Karpas-422 (cell line): ENCODE measurements at regions not wholly inside any gene's neighbourhood (a gene's known extent, or its start where the extent isn't known, plus 50 kb on each side); places are given as distances from the start of the nearest gene placed in this dataset.

Experiments used
- DNase-seq: peaks from one replicate; pipeline ENCODE4 v3.0.0-alpha.2; 2015
- H2AFZ ChIP-seq: fragments of 200-600 bp; sonication (generic); 2 replicates; pipeline ENCODE4 v1.6.1; 2014; ENCODE audit warnings: antibody characterized with exemption, low read length, mixed read lengths
- H3K27ac ChIP-seq: fragments of 200-600 bp; sonication (generic); 2 replicates; pipeline ENCODE4 v1.5.1; 2014; ENCODE audit warnings: mild to moderate bottlenecking, low read length, moderate library complexity
- H3K27me3 ChIP-seq: fragments of 200-600 bp; sonication (generic); 2 replicates; pipeline ENCODE4 v1.6.1; 2014; ENCODE audit warnings: low read length, mixed read lengths
- H3K36me3 ChIP-seq: fragments of 200-600 bp; sonication (generic); 2 replicates; pipeline ENCODE4 v1.6.1; 2014; ENCODE audit warnings: low read length, mixed read lengths; ENCODE audit not compliant: insufficient read depth
- H3K4me1 ChIP-seq: fragments of 200-600 bp; sonication (generic); 2 replicates; pipeline ENCODE4 v1.6.1; 2014; ENCODE audit warnings: mild to moderate bottlenecking, low read length, mixed read lengths
- H3K4me2 ChIP-seq: fragments of 200-600 bp; sonication (generic); 2 replicates; pipeline ENCODE4 v1.6.1; 2014; ENCODE audit warnings: low read length, low read depth, mild to moderate bottlenecking; ENCODE audit not compliant: poor library complexity, severe bottlenecking
- H3K4me3 ChIP-seq: fragments of 200-600 bp; sonication (generic); 2 replicates; pipeline ENCODE4 v1.5.1; 2014; ENCODE audit warnings: mild to moderate bottlenecking, antibody characterized with exemption, low read length, mixed read lengths
- H3K79me2 ChIP-seq: fragments of 200-600 bp; sonication (generic); 2 replicates; pipeline ENCODE4 v1.6.1; 2014; ENCODE audit warnings: mild to moderate bottlenecking, low read length, mixed read lengths
- H3K9ac ChIP-seq: fragments of 200-600 bp; sonication (generic); 2 replicates; pipeline ENCODE4 v1.6.0; 2014; ENCODE audit warnings: low read length
- H3K9me2 ChIP-seq: fragments of 200-600 bp; sonication (generic), shearing (Covaris generic); replicated peaks from 2 replicates; pipeline ENCODE4 v1.6.0; 2014; ENCODE audit warnings: mild to moderate bottlenecking, low read length, moderate library complexity; ENCODE audit not compliant: insufficient read depth
- H3K9me3 ChIP-seq: fragments of 300-700, 200-600 bp; sonication (generic); 2 replicates; pipeline ENCODE4 v1.6.1; 2014; ENCODE audit warnings: low read length, mixed read lengths
- H4K20me1 ChIP-seq: fragments of 200-600 bp; sonication (generic); 2 replicates; pipeline ENCODE4 v1.6.1; 2014; ENCODE audit warnings: mild to moderate bottlenecking, antibody characterized with exemption, low read length, low read depth; ENCODE audit not compliant: insufficient read depth

DNA sequence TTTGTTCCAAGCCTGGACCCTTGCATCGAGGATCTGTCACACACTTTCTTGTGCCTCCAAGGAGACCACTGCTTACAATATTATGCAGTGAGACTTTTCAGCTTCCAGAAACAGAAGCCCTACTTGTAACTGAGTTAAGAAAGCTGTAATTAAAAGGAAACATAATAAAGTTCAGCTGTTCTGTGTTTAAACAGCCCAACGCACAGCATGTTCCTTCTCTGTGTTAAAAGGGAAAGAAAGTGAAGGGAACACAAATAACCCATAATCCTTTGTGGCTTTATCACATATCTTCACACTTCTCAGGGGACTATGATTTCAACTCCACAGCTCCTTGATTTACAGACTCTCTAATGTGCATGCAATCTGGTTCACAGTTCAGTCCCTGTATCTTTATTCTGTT lies 200.3 kb upstream of the MTNR1B start:
- no peaks in the 10 kb centered on the region for H3K27me3 ChIP-seq
- no peaks in the 10 kb centered on the region for H3K79me2 ChIP-seq

DNA sequence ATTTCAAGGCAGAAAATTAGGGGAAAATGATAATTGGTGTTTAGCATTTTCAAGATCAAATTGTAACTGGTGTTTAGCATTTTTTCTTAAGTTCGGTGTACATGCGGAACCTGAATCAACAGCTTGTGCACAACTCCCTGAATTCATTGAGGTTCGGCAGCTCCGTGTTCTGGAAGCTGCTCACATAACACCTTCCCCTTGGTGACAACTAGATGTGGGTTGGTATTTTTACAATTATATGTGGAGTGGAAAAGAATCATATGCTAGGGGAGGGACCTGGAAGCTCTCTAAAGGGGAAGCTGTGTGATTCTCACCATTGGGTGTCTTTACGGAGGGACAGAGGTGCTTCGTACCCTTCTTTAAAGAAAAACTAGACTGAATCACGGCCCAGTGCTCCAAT lies 199.0 kb upstream of the MTNR1B start:
- no peaks in the 10 kb centered on the region for H3K9me3 ChIP-seq
- H3K4me1 ChIP-seq = peaks cover 29% of the 10 kb centered on the region
- H3K4me3 ChIP-seq = no peak overlapping the region
- H3K9me2 ChIP-seq = no peaks in the 10 kb centered on the region
- no peaks in the 10 kb centered on the region for H3K79me2 ChIP-seq
- H3K4me2 ChIP-seq = no peak overlapping the region
- no peaks in the 10 kb centered on the region for H3K36me3 ChIP-seq
- no peak overlapping the region for H2AFZ ChIP-seq
- H3K27ac ChIP-seq = no peak overlapping the region
- no peaks in the 10 kb centered on the region for H3K27me3 ChIP-seq
- no peak overlapping the region for H3K9ac ChIP-seq
- H4K20me1 ChIP-seq = no peaks in the 10 kb centered on the region
- no peak for DNase-seq

More for the DNA sequence above, 200.3 kb upstream of the MTNR1B start:
- Histone ChIP-seq H3K27ac (peak overlapping the region; percentile 3), H4K20me1 (no peaks in the 10 kb centered on the region), H3K4me1 (peaks cover 31% of the 10 kb centered on the region), H3K9ac (no peak overlapping the region), H3K9me2 (no peaks in the 10 kb centered on the region), H2AFZ (no peak overlapping the region), H3K9me3 (no peaks in the 10 kb centered on the region), H3K36me3 (no peaks in the 10 kb centered on the region), H3K4me2 (no peak overlapping the region), H3K4me3 (no peak overlapping the region)
- no peak for DNase-seq

DNA sequence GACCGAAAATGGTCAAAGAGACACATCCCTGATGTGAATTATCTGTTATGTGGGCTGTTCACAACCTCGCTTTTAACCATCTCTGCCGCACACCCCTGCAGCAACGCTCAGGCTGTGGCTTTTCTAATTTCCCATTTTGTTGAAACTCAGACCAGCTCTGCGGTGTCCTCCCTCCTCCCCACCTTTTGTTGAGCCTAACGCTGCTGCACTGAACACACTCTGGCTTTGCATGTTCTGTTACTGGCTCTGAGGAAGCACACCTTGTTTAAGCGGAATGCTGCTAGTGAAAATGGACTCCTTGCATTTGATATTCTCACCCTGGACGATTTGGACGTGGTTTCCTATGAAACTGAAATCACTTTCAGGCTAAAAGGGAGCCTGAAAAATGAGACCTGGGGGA lies 198.5 kb upstream of the MTNR1B start:
- H4K20me1 ChIP-seq = no peaks in the 10 kb centered on the region
- H3K79me2 ChIP-seq = no peaks in the 10 kb centered on the region
- H3K4me1 ChIP-seq = peaks cover 29% of the 10 kb centered on the region
- H3K9me2 ChIP-seq = no peaks in the 10 kb centered on the region
- H3K27me3 ChIP-seq = no peaks in the 10 kb centered on the region
- H3K9me3 ChIP-seq = no peaks in the 10 kb centered on the region
- no peak overlapping the region for H2AFZ ChIP-seq
- H3K4me2 ChIP-seq = no peak overlapping the region
- H3K9ac ChIP-seq = no peak overlapping the region
- H3K4me3 ChIP-seq = no peak overlapping the region
- no peak for DNase-seq
- no peaks in the 10 kb centered on the region for H3K36me3 ChIP-seq
- no peak overlapping the region for H3K27ac ChIP-seq

DNA sequence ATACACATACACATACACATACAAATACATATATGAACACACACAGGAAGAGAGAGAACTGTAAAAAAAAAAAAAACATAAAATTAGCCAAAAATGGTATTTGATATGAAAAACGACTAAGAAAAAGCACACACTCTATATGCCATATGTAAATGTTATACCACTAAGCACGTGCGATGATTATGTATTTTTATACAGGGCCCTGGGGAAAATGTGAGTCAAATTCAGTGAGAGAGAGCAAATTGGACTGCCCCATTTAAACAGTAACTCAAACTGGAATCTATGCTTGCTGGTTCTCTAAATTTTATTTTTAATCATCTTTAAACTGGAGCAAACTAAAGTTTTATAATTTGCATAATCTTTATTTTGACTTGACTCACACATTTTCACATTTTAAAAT lies 197.8 kb upstream of the MTNR1B start:
- no peak overlapping the region for H2AFZ ChIP-seq
- no peak overlapping the region for H3K27ac ChIP-seq
- no peak overlapping the region for H3K9ac ChIP-seq
- H3K9me2 ChIP-seq = no peaks in the 10 kb centered on the region
- H3K9me3 ChIP-seq = no peaks in the 10 kb centered on the region
- peak; percentile 65 for DNase-seq
- no peaks in the 10 kb centered on the region for H3K79me2 ChIP-seq
- no peak overlapping the region for H3K4me3 ChIP-seq
- H3K36me3 ChIP-seq = no peaks in the 10 kb centered on the region
- H3K4me2 ChIP-seq = peak overlapping the region; percentile 1
- peaks cover 29% of the 10 kb centered on the region for H3K4me1 ChIP-seq
- no peaks in the 10 kb centered on the region for H4K20me1 ChIP-seq
- H3K27me3 ChIP-seq = no peaks in the 10 kb centered on the region

DNA sequence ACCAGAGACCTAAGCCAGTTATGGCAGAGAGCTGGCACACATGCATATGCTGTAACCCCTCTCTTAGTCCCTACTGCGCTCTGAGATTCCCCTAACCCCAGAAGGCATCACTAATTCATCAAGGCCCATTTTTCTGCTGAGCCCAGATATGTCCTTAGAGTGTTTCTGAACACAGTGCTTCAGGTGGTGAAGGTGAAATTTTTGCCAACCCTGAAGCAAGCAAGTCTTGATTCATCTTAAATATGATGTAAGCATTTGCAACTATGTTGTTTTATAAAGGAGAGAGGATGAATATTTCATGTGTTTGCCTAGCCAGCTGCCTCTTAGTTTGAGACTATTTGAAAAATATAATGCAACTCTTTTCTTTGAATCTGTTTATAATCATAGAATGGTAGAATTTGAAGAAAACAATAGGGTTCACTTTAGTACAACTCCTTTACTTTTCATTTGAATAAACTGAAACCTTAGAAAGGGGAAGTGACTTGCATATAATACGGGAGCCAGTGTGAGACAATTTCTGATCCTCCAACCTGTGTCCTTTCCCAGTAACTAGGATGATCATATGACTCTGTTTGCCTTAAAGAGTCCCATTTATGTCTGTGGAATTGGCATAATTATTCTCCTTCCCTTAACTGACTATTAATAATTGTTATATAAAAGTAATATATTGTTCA lies 194.3 kb upstream of the MTNR1B start:
- Histone ChIP-seq H3K27ac (no peak overlapping the region), H3K4me3 (no peak overlapping the region), H4K20me1 (no peaks in the 10 kb centered on the region), H3K36me3 (no peaks in the 10 kb centered on the region), H3K9ac (no peak overlapping the region), H3K4me1 (peaks cover 14% of the 10 kb centered on the region), H2AFZ (no peak overlapping the region), H3K27me3 (0 out of 2 replicates have a peak, but pooled peaks cover 2% of the 10 kb centered on the region), H3K9me2 (no peaks in the 10 kb centered on the region), H3K79me2 (no peaks in the 10 kb centered on the region), H3K9me3 (no peaks in the 10 kb centered on the region), H3K4me2 (no peak overlapping the region)
- DNase-seq = peak; percentile 56

DNA sequence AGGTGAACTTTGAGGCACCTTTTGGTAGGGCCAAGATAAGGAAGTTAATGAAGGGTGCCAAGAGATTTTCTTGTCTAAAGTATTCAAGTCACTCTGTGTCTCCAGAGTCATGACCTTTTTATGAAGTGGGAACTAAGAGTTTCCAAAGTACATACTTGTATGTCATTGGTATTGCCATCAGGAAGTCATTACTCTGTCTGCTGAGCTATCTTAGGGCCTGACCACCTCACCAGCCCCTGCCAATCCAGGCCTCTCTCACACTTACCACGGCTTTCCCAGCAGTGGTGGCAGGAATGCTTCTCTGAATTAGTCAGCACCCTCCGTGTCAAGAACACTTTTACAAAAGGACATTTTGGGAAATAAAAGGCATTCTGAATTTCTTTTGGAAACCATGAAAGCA lies 192.8 kb upstream of the MTNR1B start:
- Histone ChIP-seq H4K20me1 (no peaks in the 10 kb centered on the region), H3K9ac (no peak overlapping the region), H3K27ac (no peak overlapping the region), H3K4me3 (no peak overlapping the region), H3K27me3 (0 out of 2 replicates have a peak, but pooled peaks cover 2% of the 10 kb centered on the region), H3K79me2 (no peaks in the 10 kb centered on the region), H3K4me2 (no peak overlapping the region), H3K9me2 (no peaks in the 10 kb centered on the region), H3K4me1 (peaks cover 8% of the 10 kb centered on the region), H3K9me3 (no peaks in the 10 kb centered on the region), H3K36me3 (no peaks in the 10 kb centered on the region), H2AFZ (no peak overlapping the region)
- DNase-seq = no peak

DNA sequence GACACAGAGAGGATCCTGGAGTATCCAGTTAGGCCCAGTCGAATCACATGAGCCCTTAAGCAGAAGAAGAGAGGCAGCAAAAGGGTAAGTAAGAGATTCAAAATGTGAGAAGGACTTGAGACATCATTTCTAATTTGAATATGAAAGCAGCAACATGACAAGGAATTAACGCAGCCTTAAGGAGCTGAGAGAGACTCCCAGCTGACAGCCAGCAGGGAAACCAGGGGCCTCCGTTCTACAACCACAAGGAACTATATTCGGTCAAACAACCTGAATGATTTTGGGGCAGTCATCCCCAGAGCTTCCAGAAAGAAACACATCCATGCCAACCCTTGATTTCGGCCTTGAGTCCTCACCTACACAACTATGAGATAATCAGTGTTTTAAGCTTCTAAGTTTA lies 189.7 kb upstream of the MTNR1B start:
- Histone ChIP-seq H4K20me1 (no peaks in the 10 kb centered on the region), H3K9me3 (no peaks in the 10 kb centered on the region), H3K36me3 (no peaks in the 10 kb centered on the region), H2AFZ (no peak overlapping the region), H3K27me3 (0 out of 2 replicates have a peak, but pooled peaks cover 2% of the 10 kb centered on the region), H3K4me1 (no peaks in the 10 kb centered on the region; the same call in 1 of the 2 replicates), H3K27ac (no peak overlapping the region), H3K4me2 (no peak overlapping the region), H3K4me3 (no peak overlapping the region), H3K9ac (no peak overlapping the region), H3K79me2 (no peaks in the 10 kb centered on the region), H3K9me2 (no peaks in the 10 kb centered on the region)
- DNase-seq = no peak

DNA sequence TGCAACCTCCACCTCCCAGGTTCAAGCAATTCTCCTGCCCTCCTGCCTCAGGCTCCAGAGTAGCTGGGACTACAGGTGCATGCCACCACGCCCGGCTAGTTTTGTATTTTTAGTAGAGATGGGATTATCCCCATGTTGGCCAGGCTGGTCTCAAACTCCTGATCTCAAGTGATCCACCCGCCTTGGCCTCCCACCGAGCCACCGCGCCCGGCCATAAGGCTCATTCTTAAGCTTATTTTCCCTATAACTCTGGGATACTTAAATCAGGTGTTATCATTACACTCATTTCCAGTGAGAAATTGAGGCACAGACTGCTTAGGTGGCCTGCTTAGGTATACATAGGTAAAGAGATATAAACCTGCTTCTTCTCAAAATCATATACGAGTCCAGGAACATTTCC lies 188.3 kb upstream of the MTNR1B start:
- Histone ChIP-seq H2AFZ (no peak overlapping the region), H3K27me3 (0 out of 2 replicates have a peak, but pooled peaks cover 2% of the 10 kb centered on the region), H3K27ac (no peak overlapping the region), H3K9me3 (no peaks in the 10 kb centered on the region), H3K4me2 (no peak overlapping the region), H3K4me3 (no peak overlapping the region), H3K79me2 (no peaks in the 10 kb centered on the region), H3K9ac (no peak overlapping the region), H4K20me1 (no peaks in the 10 kb centered on the region), H3K36me3 (no peaks in the 10 kb centered on the region), H3K9me2 (no peaks in the 10 kb centered on the region), H3K4me1 (no peaks in the 10 kb centered on the region)
- DNase-seq = no peak
